RKO (cell line): ENCODE measurements at regions not wholly inside any gene's neighbourhood (a gene's known extent, or its start where the extent isn't known, plus 50 kb on each side); places are given as distances from the start of the nearest gene placed in this dataset.

ENCODE experiments used
- DNase-seq: peaks from one replicate; pipeline ENCODE4 v3.0.0-alpha.2; 2016; ENCODE audit warnings: low spot score

DNA sequence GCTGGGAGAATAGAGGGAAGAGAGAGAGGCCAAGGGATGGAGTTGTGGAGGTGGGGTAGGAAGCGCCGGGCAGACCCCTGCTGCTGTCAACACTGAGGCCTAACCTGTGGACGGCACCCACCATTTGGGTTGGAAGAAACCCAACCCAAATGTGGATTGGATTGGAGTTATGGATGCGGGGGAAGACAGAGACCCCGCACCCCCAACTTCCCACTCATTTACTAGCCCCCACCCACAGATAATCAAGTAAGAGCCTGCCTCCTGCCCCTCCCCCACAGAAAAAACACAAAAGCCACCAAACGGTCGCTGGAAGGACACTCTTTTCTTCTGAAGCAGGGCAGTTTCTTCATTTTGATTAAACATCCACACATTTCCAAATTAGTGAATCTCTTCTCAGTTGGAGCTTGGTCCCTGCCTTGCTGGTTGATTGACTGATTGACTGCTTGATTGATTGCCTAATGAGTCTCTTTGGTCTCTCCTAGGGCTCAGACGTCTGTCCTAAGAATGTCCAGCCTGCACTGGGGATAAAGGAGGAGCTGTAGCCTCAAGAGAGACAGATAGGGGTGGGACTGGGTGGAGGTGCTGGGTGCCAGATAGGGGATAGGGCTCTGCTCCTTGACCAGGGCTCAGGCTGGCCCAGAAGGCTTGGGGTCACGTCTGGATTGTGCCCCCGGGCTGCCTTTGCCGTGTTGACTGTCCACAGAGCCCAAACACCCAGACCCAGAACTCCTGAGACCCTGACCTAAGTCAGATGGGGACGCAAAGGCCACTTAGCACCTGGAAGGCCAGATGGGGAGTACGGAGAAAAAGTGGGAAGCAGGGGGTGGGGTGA is 74.9 kb upstream of the FOXP4 start:
- DNase-seq: no peak

DNA sequence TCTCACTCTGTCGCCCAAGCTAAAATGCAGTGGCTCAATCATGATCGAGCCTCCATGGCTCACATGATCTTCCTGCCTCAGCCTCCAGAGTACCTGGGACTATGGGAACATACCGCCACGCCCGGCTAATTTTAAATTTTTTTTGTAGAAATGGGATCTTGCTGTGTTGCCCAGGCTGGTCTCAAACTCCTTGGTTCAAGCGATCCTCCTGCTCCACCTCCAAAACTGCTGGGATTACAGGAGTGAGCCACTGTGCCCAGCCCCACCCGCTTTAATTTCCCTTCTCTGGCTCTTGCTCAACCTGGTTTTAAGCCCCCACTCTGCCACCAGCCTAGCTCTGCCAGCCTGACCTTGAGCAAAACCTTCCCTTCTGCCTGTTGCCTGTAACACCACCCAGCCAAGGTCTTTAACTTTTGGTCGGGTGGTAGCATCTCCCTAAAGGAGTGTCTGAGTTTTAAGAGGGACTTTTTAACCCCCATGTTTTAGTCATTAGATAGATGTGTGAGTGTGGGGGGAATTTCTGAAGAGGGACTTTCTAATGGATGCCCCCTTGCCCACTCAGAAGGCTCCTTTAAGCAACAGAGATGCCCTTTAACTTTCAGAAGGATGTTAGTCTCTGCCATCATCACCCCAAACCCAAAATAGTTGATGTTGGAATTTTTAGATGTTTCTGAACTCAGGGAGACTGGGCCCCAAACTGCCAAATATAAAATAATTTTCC is 71.8 kb upstream of the FOXP4 start:
- DNase-seq: no peak

DNA sequence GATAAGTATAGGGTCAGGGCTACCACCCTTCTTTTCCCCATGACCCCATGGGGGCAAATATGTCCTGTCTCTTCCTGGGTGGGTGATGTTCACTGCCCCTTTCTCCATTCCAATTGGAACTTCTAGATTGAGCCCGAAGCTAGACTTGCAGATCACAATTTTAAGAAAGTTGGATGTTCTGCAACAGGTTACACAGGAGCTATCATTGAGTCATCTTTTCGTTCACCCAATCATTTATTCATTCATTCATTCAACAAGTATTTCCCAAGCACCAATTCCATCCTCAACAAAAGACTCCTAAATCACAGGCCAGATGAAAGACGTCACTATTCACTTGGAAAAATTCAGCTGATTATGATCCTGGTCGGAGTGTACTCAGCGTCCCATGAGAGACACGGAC is 71.0 kb upstream of the FOXP4 start:
- DNase-seq: no peak

DNA sequence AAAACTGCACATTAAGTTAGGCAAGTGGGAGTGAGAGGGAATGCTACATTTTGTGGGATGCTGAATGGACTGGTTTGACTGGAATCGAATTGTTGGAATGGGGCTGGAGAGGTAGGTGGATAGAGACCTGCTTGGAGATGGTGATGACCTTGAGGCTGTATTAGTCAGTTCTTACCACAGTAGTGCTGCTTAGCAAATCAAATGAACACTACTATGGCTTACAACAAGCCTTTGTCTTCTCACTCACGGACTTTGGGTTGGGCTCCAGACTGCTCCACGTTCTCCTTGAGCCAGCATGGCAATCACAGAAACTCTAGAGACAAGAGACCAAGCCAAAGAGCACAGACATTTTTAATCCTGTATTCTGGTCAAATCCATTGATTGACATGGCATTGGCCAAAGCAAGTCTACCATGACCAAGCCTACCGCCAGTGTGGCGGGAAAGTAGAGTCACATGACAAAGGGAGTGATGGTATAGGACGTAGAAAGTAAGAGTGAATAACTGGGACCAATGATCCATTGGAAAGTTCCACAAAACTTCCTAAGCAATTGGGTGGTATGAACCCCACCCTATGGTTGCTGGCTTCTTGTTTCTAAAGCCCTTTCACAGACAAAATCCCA is 70.3 kb upstream of the FOXP4 start:
- DNase-seq: no peak

DNA sequence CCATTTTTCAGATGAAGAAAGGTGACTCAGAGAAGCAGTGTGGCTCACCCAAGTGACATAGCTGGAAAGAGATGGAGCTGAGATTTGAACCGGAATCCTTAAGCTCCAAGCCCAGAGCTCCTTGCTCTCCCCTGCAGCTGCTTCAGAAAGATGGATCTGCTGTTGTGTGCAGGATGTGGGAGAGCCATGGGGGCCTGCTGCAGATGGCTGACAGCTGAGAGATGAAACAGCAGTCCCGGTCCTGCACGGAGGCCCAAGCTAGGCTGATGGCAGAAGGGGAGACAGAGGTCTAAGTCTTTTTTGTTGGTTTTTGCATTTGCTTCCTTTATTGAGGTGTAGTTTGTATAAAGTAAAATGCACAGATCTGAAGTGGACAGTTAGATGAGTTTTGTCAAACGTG is 69.8 kb upstream of the FOXP4 start:
- DNase-seq: no peak

DNA sequence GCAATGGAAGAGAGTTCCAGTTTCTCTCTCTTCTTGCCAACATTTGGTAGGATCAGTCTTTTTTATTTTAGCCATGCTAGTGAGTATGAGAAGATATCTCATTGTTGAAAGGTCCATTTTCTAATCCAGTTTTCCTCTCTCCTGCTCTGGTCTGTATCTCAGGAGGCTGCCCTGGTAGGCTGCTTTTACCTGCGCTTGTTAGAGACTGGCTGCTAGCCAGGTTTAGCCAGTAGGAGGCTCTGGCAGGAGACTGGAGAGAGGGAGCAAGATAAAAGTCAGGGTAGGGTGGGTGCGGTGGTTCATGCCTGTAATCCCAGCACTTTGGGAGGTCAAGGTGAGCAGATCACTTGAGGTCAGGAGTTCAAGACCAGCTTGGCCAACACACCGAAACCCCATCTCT is 68.6 kb upstream of the FOXP4 start:
- DNase-seq: no peak

DNA sequence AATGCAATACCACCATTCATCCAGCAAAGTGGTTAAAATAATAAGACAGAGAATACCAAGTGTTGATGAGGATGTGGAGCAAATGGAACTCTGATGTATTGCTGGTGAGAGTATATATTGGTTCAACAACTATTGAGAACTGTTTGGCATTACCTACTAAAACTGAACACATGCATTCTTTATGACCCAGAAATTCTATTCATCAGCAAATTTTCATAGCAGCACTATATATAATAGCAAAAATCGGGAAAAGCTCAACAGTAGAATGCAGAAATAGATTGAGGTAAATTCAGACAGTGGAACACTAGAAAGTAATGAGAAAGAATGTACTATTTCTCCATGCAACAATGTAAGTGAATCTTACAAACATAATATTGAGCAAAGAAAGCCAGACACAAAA is 62.2 kb upstream of the FOXP4 start:
- no peak for DNase-seq

DNA sequence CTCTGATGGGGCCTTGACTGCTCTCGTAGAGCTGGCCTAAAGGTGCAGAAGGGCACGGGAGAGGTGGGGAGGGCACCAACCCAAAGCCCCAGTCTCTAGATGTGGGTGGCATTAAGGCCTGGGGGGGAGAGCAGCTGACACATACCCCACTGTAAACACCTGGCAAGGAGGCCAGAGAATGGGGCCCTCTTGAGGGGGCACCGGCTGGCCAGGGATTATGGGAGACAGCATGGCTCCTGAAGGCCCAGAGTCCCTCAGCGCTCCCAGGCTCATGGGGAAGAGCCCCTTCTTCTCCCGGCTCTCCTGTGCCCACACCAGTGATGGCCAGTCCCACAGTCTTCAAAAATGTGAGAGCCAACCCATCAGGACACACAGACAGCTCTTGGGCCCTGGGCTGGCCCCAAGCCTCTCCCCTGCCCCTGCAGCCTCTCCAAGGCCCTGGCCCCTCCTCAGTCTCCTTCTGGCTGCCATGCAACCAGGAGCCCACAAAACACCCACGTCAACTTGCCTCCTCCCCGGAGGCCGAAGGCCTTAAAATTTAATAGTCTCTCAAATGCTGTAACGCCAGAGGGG is 58.2 kb upstream of the FOXP4 start:
- no peak for DNase-seq

DNA sequence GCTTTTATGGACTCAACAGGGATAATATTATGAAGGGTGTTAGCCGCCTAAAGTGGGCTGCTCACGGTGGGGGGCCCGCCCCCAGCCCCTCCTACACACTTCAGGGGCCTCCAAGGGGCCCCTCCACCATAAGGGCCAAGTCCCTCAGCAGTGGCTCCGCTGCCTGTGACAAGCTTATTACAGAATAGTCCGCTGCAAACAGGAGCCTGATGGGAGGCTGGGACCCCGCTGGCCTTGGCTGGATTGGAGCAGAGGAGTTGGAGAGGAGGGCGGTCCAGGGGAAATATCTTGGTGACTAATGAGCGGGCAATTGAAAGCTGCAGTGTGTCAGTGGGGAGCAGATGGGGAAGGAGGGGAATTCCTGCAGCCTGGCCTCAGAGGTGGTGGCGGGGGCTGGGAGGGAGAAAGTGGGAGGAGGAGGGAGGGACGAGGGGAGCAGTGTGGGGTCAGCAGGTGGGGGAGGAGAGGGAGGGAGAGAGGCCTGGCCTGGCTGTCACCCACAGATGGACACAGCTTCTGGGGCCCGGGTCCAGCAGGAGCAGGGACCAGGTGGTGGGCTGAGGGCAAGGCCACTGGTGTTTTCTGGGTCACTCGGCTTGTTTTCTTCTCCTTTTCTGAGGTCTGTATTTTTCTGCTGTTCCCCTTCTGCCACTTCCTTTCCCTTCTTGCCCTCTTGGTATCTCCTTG is 57.6 kb upstream of the FOXP4 start:
- peak; percentile 15 for DNase-seq

DNA sequence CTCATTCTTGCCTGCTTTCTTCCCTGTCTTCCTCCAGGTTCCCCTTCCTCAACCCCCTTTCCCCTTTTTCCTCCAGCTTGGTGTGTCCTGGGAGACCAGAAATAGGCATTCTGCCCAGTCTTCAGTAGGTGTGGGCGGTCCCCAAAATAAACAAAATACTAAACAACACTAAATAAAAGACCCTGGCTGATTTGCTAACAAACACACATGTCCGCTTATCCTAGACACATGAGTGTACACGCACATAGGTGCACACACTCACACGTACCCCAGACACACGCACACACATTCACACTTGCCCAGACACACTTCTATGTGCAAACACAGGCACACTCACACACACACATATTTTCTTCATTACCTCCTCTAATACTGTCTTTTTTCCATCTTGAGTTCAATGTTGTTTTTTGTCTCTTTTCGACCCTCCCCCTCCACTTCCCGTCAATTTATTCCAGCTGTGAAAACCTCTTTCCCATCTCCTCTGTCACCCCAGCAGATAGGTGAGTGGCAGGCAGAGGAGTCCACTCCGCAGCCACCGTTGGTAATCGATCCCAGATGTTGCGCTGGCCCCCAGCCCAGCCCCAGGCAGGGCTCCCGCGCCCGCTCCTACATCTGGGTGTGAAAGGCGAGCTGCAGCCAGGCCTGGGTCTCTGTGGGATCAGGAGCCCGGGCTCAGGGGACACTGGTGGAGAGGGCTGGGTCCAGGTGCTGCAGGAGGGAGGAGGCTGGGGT is 56.9 kb upstream of the FOXP4 start:
- no peak for DNase-seq

DNA sequence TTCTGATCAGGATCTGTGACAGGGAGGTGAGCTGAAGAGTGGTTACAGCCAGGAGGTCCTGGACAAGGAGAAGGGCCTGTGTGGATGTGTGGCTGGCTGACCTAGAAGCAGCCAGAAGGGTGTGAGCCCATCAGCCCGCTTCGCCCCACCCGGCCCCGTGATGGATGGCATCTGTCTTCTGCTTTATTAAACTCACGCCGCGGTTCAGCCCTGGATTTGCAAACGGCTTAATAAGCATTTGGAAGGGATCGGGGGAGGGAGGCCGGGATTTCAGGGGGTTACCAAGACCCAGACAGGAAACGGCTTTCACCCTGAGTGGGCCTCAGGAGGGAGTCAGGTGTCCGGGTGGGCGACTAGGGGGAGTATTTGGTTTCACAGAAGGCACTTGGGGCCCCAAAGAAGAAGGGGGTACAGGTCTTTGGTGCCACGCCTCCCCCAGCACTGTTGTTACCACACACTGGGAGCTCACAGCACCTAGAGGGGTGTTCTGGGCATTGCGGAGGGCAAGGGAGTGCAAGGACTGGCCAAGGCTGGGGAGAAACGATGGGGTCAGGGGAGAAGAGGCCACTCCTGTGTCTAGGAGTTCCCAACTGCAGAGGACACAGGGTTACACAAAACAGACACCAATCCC is 53.8 kb upstream of the FOXP4 start:
- no peak for DNase-seq

DNA sequence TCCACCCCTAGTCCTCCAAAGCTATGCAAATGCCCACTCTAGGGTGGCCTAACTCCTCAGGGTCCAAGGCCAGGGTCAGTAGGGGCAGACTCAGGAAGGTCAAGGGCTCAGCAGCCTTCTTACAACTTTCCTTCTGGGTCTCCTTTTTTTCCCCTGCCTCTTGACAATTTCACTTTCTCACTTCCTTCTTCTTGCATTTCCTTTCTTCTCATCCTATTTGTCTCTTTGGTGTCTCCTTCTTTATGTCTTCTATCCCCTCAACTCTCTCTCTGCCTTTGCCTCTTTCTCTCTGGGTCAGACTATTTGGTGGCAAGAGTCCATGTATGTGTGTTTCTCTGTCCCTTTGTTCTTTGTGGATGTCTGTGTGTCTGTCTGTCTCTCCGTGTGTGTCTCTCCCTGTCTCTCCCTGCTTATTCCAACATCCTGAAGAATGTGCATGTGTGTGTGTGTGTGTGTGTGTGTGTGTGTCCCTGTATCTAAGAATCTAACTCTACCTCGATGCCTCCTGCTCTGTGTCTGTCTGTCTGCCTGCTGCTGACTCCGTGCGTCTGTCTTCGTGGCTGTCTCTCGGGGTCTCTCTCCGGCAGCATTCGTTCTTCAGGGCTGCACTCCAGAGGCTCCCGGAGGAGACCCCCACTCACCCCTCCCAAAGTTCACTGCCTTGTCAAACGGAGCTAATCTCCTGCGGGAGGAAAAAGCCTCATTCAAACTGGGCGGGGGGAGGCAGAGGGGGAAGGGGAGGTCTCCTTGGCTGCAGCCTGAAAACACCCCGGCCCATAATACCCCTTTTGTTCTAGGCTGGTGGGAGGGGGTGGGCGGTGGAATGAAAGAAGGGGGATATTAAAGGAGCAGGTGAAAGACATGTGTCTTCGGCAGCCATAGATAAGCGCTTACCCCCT is 51.7 kb upstream of the FOXP4 start:
- DNase-seq: no peak
